NT2/D1 (cell line): ENCODE measurements at regions not wholly inside any gene's neighbourhood (a gene's known extent, or its start where the extent isn't known, plus 50 kb on each side); places are given as distances from the start of the nearest gene placed in this dataset.

Source experiments
- SUZ12 ChIP-seq: IDR thresholded peaks from 2 replicates; pipeline ENCODE4 v1.6.1; 2011; ENCODE audit not compliant: insufficient read length, insufficient read depth; ENCODE audit errors: extremely low read depth
- ZNF274 ChIP-seq: IDR thresholded peaks from 2 replicates; pipeline ENCODE4 v1.6.1; 2011; ENCODE audit warnings: mild to moderate bottlenecking, low read depth, low read length

- TF ChIP-seq SUZ12 (no peak), ZNF274 (no peak)
Measured at GRCh38 chr14:57058319-57058718, 210.4 kb downstream of the EXOC5 start.
